ENCODE measurements at regions not wholly inside any gene's neighbourhood (a gene's known extent, or its start where the extent isn't known, plus 50 kb on each side); places are given as distances from the start of the nearest gene placed in this dataset.

DNA sequence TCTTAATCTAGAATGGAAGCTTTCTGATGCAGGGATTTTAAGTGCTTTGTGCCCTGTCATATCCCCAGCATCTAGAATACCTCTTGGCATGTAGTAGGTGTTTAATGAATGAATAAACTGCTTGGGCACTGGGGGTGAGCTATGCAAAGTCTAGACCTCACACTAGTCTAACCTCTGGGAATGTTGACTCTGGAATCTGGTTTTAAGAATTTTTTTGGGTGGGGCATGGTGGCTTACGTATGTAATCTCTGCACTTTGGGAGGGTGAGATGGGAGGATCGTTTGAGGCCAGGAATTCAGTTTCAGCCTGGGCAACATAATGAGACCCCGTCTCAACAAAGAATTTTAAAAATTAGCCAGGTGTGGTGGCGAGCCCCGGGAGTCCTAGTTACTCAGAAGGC lies 146.3 kb upstream of the RGMA start:
- TF ChIP-seq, protein P1, sequence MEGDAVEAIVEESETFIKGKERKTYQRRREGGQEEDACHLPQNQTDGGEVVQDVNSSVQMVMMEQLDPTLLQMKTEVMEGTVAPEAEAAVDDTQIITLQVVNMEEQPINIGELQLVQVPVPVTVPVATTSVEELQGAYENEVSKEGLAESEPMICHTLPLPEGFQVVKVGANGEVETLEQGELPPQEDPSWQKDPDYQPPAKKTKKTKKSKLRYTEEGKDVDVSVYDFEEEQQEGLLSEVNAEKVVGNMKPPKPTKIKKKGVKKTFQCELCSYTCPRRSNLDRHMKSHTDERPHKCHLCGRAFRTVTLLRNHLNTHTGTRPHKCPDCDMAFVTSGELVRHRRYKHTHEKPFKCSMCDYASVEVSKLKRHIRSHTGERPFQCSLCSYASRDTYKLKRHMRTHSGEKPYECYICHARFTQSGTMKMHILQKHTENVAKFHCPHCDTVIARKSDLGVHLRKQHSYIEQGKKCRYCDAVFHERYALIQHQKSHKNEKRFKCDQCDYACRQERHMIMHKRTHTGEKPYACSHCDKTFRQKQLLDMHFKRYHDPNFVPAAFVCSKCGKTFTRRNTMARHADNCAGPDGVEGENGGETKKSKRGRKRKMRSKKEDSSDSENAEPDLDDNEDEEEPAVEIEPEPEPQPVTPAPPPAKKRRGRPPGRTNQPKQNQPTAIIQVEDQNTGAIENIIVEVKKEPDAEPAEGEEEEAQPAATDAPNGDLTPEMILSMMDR (conservative IDR thresholded peaks at IDR 0.05; ENCODE audit: low read length): no peak
- TF ChIP-seq EZH2phosphoT487 (IDR thresholded peaks at IDR 0.05; ENCODE audit: borderline replicate concordance): no peak

All from Loucy (cell line).